GM12892 (cell line): ENCODE measurements at regions not wholly inside any gene's neighbourhood (a gene's known extent, or its start where the extent isn't known, plus 50 kb on each side); places are given as distances from the start of the nearest gene placed in this dataset.
"Not testable (repeated sequence)": the region's sequence is repeated elsewhere in the genome, so short reads cannot be mapped to it uniquely, and the experiment has no call there.

ENCODE experiments used
- DNase-seq: peaks from one replicate; pipeline ENCODE4 v3.0.0; 2011; ENCODE audit not compliant: insufficient read length
- FAIRE-seq: peaks from 2 replicates; lab custom pipeline; 2011; peaks lifted over from hg19 to GRCh38; lab: Jason Lieb, UNC

DNA sequence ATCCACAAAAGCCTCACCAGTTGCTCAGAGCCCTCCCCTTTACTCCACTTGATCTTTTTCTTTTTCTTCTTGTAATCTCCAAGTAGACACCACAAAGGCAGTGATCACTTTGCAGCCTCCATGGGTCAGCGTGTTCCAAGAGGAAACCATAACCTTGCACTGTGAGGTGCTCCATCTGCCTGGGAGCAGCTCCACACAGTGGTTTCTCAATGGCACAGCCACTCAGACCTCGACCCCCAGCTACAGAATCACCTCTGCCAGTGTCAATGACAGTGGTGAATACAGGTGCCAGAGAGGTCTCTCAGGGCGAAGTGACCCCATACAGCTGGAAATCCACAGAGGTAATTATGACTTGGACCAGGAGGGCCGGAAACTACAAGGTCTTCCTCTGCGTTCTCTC is 95.6 kb downstream of the FAM72B start:
- FAIRE-seq, DNase-seq: not testable (repeated sequence)

DNA sequence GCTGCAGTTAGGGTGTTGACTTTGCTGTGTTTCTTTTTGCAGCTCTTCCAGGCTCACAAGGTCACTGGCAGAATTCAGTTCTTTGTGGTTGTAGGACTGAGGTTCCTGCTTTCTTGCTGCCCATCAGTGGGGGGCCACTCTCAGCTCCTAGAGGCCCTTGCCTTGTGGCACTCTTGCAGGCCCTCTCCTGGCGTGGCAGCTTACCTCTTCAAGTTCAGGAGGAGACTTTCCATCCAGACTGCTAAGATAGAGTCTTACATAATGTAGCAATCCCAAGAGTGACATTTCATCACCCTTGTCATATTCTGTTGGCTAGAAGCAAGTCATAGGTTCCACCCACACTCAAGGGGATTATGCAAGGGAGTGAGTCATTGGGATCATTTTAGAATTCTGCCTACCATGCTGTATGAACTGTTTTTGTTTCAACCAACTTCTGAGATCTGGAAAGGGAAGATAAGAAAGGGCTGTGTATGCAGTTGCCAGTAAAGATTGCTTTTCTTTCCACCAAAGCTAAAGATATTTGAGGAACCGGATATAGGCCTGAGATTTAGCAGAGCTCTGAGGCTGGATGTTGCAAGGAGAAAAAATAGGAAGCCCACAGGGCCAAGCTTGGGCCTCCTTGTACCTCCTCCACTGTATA is 91.7 kb downstream of the FAM72B start:
- not testable (repeated sequence) for FAIRE-seq, DNase-seq

DNA sequence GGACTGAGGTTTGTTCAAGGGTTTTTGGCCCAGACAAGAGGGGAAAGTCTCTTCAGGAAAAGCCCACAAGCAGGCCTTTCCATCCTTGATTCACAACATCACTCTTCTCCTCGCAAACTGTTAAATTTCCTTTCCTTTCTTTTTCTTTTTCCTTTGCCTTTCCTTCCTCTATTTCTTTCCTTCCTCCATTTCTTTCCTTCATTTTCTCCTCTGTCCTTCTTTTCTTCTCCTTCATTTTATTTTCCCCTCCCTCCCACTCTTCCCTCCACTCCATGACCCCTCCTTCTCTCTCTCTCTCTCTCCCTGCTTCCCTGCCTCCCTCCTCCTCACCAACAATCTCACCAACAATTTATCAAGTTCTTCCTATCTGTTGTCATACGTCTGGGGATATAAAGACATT is 89.1 kb downstream of the FAM72B start:
- not testable (repeated sequence) for DNase-seq, FAIRE-seq

DNA sequence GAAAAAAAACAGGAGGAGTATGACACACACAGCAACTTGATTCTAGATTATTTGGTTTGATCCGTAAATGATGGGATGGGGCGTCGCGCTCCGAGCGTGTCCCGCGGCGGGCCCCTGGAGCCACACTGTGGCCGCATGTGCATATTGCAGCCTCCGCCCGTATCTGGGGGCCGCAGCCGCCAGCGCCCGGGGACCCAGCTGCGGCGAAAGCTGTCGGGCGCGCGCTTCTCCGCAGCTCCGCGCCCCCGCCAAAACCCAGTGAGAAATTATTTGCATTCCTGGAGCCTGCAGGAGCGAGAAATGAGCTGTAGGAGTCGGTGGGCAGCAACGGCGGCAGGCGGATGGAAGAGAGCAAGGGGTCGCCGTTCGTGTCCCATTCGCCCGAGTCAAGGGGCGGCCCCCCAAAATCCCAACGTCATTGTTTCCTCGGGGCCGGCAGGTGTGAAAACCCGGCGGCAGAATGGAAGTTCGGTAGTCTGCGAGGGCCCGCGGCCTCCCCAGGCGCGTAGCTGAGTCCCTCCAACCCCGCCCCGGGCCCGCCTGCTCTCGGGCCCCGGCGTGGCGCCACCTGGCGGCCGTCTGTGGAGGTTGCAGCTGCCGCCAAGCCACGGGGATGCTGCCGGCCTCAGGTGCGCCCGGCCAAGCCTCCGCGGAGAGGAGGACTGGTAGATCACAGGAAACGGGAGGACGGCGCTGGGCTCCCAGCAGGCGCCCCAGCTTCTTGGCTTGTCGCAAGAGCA is 86.8 kb downstream of the FAM72B start:
- not testable (repeated sequence) for FAIRE-seq, DNase-seq

DNA sequence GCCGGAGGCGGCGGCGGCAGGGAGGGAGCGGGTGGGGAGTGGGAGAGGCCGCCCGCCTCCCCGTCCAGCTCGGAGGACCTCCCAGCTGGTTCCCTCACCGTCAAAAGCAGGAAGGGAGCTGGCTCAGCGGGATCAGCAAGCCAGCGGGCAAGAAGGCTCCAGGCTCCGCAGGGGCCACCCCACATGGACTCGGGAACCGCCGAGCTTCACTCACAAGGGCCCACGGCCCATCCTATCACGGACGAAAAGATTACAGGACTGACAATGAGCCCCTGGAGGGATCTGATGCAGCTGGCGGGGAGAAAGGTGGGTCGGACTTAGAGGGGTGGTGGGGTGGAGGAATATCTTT is 86.3 kb downstream of the FAM72B start:
- DNase-seq, FAIRE-seq: not testable (repeated sequence)

DNA sequence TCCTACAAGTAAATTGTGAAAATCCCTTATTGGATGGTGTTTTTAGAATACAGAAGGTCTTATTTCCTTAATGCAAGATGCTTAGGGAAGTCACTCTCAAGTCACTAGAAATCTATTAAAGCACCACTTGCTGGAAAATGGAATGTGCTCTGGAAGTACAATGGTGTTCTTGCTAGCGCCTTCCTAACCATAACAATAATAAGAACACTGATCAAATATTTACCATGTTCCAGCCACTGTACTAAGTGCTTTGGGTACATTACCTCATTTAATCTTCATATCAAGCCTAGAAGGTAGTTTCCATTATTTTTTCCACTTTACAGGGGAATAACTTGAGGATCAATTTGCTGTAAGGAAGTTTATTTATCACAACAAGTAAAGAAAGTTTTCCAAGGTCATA is 75.1 kb downstream of the FAM72B start:
- not testable (repeated sequence) for FAIRE-seq

DNA sequence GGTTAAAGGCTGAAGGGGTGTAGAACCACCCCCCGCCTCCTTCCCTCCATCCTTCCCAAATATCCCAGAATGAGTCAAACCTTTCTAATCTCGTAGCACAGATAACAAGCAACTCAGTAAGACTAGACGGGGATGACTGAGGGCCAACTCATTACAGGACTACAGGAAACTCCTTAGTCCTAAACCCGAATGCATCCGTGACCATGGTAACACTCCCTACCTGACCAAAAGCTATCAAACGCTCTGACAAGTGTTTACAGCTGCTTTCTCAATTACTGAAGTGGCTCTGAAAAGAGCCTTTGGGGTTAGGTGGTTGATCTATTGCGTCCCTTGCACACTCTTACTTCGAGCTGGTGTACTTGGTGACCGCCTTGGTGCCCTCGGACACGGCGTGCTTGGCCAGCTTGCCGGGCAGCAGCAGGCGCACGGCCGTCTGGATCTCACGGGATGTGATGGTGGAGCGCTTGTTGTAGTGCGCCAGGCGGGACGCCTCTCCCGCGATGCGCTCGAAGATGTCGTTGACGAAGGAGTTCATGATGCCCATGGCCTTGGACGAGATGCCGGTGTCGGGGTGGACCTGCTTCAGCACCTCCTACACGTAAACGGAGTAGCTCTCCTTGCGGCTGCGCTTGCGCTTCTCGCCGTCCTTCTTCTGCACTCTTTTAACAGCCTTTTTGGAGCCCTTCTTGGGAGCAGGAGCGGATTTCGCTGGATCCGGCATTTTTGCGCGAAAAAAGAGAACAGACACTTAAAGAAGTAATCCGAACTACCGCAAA is 67.4 kb downstream of the FAM72B start:
- FAIRE-seq, result not testable (repeated sequence)

More for the DNA sequence above, 75.1 kb downstream of the FAM72B start:
- not testable (repeated sequence) for DNase-seq

DNA sequence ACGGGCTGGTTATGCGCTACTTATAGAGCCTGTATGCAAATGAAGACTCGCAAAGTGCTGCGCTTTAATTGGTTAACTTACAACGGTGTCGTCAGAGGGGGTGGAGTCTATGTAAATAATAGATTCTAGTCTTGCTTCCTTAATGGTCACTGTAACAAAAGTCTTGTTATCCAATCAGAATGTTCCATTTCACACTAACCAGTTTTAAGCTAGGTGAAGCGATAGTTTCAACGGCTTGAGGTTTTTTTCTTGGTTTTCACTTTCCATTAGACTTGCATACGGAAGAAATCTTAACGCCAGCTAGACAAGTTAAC is 66.9 kb downstream of the FAM72B start:
- DNase-seq, FAIRE-seq: not testable (repeated sequence)

More for the DNA sequence above, 67.4 kb downstream of the FAM72B start:
- not testable (repeated sequence) for DNase-seq

DNA sequence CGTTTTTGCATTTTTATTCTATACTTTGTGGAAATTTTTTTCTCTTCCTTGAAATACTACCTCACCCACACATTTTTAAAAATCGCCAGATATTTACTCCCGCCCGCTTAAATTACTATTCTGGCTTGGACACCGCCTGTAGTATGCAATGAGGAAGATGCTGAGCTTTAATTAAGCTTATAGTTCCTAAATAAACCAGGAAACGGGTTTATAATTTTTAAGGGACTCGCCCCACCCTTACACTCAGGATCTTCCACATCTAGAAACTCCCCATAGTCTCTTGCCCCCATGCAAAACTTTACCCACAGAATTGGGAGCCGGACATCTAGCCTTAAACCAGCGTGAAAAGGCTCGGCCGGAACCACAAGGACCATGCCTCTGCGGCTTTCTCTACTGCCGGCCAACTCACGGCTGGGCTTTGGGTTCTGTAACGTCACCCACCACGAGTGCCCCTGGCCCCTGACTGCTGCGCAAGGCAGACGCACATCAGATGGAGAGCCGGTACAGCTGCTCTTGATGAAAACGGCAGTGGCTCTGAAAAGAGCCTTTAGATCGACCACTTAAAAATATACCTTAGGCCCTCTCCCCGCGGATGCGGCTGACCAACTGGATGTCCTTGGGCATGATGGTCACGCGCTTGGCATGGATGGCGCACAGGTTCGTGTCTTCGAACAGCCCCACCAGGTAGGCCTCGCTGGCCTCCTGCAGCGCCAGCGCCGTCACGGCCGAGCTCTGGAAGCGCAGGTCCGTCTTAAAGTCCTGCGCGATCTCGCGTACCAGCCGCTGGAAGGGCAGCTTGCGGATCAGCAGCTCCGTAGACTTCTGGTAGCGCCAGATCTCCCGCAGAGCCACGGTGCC is 66.3 kb downstream of the FAM72B start:
- DNase-seq, result not testable (repeated sequence)

More for the DNA sequence above, 66.3 kb downstream of the FAM72B start:
- not testable (repeated sequence) for FAIRE-seq
